ENCODE measurements at regions not wholly inside any gene's neighbourhood (a gene's known extent, or its start where the extent isn't known, plus 50 kb on each side); places are given as distances from the start of the nearest gene placed in this dataset.

- DNase-seq = no peak
Observed at GRCh38 chr6:168227840-168228239, 91.7 kb downstream of the DACT2 start.

GRCh38 chr6:168226902-168227318 lies 92.7 kb downstream of the DACT2 start:
- DNase-seq = no peak

DNA sequence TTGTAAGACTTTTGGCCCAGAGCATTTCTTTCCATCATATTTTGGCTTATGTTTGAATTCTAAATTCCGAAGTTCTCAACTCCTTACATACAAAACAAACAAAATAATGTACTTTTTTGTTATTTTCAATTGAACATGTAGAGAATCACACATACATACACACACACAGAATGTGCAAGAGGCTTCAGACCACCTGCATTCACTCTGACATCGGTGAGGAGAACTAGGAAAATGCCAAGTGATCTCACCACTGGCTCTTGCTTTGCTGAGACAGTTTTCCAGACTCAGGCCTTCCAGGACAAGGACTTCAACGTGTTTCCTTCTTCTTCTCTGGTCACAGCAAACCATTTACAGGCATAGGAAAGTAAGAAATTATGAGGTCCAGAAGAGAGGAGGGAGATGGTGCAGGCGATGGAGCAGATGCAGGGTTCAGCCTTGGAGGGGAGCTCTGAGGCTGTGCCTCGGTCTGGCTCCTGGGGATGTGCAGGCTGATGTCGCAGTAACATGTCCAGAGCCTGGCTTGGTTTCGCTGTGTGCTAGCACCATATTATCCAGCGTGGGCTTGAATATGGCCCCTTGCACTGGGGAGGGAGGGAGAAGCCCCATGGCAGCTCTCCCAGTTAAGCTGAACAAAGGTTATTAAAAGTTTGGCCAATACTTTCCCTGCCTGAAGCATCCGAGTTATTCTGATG lies 93.4 kb downstream of the DACT2 start:
- DNase-seq = no peak

DNA sequence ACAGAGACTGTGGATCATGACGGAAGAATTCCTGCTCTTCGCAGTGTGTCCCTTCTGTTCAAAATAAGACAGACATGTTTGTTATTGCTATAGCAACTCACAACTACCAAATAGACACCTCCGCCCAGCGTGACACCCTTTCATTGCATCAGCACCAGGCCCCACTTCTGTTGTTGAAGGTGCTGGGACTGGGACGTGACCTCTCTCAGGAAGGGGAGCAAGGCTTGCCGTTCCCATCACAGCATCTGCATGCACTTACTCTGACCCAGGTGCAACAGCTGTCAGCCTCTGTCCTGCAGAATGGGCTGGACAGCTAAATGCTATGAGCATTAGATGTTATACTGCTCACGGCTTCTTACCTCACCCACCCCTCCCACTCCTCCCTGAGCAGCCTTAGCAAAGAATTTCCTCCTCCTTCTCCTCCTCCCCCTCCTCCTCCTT lies 94.1 kb downstream of the DACT2 start:
- DNase-seq = no peak

DNA sequence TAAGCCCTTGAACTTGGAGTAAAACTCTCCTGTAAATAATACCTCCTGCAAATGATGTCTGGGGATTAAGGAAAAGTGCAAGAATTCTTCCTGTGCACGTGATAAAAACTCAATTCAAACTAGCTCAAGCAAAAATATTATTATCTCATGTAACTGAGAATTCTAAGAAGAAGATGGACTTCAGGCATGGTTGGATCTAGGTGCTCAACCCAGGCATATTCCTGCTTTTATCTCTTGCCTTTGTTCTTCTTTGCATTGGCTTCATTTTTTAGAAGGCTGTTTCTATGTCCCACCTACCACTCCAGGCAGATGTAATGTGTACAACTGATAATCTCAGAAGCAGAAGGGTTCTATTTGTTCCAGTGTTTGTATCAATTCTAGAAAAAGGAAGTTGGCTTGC lies 95.8 kb downstream of the DACT2 start:
- DNase-seq = no peak

- DNase-seq = no peak
Observed at GRCh38 chr6:168223150-168223549, 96.4 kb downstream of the DACT2 start.

DNA sequence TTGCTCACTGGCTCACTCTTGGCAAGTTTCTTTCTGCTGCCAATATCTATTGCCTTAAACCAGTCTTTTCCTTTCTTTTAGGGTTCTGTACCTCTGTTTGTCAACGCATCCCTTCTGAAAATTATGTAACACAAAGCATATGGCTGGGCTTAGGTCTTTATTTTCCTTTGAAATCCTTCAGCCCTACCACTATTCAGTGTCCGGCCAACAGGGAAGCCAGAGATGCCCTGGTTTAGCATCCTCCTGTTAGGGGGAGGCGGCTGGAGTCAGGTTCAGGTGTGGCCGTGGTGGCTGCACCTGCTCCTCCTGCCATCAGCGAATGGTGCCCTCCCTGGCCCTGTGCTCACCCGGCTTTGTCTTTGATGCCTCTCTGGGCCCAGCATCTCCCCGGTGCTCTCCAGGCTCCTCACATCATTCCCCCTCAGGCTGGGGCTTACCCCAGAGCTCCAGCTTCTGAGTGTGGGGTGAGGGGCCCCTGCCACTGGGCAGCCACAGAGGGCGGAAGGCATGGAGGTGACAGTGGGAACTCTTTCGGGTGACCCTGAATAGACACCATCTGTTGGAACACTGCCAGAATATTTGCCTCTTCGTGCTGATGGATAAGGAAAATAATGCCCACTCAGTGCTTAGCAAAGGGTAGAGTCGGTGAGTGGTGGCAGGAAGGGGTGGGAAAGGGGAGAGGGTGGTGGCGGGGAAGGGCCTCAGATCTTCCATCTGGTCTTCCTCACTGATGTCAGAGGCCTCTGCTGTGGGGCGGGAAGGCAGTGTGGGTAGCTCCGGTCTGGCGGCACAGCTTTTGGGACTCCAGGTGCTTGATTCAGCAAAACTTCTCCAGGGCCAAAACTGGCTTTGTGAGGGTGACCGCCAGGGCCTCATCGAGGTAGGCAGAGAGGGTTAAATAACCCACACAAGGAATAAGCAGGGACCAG lies 97.2 kb downstream of the DACT2 start:
- no peak for DNase-seq

GRCh38 chr6:168221497-168222079 lies 98.0 kb downstream of the DACT2 start:
- DNase-seq = no peak

- DNase-seq = no peak
Observed at GRCh38 chr6:168221000-168221399, 98.6 kb downstream of the DACT2 start.

DNA sequence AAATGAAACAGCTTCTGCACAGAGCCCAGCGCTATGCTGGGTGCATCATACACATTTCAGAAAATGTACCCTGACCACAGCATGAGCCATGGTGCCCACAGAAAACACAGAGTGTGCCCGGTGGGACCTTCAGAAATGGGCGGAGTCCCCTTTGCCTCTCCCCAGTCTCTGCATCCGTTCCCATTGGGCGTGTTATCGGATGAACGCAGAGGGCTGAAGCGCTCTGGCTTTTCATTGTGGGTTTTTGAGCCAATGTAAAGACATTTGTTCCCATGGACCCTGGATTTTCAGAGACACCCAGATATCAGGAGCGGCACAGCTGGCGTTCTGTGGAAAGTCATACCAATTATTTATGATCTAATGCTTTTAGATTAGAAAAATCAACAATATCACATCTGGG lies 99.8 kb downstream of the DACT2 start:
- DNase-seq = no peak

DNA sequence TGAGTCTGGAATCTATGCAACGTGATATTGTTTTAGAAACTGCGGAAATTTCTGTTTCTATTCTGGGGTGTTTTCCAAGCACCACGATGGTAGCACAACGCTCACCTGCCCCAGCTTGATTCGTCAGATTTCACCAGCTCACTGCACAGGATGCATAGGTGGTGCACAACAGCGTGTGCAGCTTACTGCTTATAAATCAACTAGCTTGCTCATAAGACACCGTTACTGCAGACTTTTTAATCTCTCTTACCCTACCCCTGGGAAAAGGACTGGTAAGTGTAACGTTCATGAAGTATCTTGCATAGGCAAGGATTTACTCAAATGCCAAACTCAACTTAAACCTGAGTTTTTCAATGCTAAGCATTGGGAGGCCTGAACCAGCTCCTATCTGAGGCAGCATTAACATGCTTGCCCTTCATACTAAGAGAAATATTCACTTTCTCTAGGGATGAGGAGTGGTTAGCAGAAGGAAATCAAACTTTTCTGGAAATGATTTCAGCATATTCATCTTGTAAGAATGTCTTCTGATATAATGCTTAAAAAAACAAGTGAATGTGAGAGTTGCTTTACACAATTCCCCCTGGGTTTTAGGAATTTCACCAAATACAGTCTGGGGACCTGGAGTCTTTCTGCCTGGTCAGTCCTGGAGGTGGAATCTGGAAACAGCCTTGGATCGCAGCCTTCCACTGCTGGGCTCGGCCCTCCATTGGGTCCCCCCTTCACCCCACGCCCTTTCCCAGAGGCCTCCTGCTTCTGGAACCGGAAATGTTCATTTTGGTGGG lies 100.6 kb downstream of the DACT2 start:
- no peak for DNase-seq

DNA sequence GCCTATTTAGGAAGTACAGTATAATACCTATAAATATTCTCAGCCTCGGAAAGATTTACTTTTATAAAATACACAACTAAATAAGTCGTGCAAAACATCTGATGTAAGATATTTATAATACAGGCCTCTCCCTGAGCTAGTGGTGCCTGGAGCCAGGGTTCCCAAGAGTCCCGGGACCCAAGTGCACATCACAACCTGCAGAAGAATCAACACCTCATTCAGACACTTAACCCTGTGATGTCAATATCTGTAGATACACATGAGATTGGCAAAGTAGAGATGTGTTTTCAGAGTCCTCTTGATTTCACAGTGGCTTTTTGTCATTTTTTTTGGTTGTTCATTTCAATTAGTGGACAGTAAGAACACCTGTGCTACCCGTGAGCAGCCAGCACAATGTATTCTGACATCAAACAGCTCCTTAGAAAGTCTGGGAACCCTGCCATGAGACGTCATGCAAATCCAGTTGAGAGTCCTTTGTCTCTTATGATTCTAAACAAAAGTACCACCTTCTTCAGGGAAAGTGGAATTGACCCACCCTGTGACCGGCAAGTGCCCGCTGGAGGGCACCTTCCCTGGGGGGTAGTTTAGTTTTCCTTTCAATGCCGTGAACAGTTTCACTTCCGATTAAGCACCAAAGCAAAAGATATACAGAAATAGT lies 101.6 kb downstream of the DACT2 start:
- no peak for DNase-seq

DNA sequence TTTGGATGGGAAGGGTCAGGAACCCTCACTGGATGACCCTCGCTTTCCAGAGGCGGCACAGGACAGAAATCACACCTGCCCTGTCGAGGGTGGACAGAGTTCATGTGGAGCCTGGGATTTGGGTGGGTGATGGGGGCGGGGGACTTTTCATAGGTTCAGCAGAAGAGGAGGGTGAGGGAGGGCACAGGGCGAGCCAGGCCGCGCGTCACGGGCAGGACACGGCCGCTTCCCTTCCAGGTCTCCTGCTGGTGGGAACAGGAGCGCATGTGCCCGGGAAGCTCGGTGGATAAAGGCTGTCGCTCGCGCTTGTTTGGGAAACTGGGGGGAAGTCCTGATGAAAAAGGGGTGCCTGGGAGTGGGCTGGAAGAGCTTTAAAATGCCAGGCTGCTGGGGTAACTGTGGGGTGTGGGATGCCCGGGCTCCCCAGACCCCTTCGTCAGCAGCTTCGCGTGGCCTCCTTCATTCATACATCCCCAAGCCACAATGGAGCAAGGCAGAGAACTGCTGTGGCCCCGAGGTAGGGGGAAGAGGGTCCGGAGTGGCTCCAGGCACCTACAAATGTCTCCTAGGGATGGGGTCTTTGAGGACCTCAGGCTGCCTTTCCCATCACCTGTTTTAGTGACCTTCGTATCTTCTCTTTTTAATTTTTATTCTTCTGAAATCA lies 102.2 kb downstream of the DACT2 start:
- DNase-seq = no peak

- DNase-seq = no peak
Observed at GRCh38 chr6:168216751-168217191, 102.8 kb downstream of the DACT2 start.

- DNase-seq = no peak
Observed at GRCh38 chr6:168216117-168216516, 103.5 kb downstream of the DACT2 start.

DNA sequence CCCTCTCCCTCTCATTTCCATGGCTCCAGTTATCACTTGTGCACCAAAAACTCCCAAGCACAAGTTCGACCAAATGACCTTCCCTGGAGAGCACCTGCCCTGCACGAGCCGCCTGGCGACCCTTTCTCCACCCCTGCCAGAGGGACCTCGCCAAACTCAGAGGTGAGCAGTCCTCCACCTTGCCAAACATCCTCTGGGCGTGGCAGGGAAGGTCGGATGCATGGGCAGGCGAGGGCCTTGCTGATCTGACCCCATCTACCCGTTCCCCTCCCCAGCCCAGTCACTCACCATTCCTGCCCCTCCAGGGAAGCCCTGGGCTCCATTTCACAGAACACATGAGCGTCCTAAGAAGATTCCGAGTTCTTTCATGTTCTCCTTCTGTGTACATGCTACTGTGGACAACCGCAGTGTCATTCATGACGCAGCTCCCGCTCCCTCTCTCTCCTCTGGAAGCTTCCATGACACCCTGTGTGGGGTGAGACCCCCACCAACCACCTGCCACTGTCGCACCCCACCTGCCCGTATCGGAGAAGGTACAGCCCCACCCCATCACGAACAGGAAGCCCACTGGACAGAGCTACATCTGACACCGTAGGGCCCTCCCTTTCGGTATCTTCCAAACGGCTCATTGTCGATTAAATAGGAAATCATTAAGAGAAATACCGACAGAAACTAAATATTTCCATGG lies 104.3 kb downstream of the DACT2 start:
- DNase-seq = no peak

- DNase-seq = no peak
Observed at GRCh38 chr6:168214586-168215104, 104.9 kb downstream of the DACT2 start.

DNA sequence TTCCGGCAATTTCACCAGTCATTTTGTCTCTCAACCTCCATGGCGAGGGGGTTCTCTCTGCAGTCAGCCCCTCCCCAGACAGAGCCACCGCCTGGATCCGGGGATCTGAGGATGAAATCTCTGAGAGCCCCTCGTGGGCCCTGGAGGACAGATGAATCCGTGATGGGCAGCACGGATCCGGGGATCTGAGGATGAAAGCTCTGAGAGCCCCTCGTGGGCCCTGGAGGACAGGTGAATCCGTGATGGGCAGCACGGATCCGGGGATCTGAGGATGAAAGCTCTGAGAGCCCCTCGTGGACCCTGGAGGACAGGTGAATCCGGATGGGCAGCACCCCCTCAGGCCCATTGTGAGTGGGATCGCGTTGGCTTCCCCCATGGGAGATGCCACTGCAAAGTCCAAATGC lies 106.5 kb downstream of the DACT2 start:
- no peak for DNase-seq

DNA sequence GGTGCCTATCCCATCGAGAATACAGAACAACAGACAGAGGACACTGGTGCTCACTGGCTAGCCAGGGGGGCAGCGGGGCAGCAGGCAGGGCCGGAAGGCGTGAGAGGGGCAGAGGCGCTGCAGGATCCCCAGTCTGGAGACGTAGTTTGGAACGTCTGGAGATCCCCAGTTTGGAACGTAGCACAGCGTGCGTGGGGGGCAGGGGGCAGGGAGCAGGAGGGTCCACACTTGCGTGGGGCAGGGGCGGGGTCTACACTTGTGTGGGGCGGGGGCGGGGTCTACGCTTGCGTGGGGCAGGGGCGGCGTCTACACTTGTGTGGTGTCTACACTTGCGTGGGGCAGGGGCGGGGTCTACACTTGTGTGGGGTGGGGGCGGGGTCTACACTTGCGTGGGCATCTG lies 107.2 kb downstream of the DACT2 start:
- no peak for DNase-seq

- no peak for DNase-seq
Observed at GRCh38 chr6:168211681-168212080, 107.9 kb downstream of the DACT2 start.
